Thyroid gland (tissue), 4 donors: ENCODE measurements at regions not wholly inside any gene's neighbourhood (a gene's known extent, or its start where the extent isn't known, plus 50 kb on each side); places are given as distances from the start of the nearest gene placed in this dataset.

ENCODE experiments used
- DNase-seq, 2 donors: peaks; one replicate each; pipeline ENCODE4 v3.0.0-alpha.2; 2019
- H3K27ac ChIP-seq, 3 donors: fragments of 200-600 bp; sonication (generic); 1 replicate in 2 of 3; 2 replicates in 1 of 3; pipeline ENCODE4 v1.5.1; 2016 to 2019; ENCODE audit warnings: mild to moderate bottlenecking in 1 of 3, moderate library complexity in 1 of 3
- H3K27me3 ChIP-seq: fragments of 200-600 bp; sonication (generic); one replicate; pipeline ENCODE4 v1.5.1; 2019
- H3K36me3 ChIP-seq, 2 donors: fragments of 200-600 bp; sonication (generic); one replicate each; pipeline ENCODE4 v1.5.1; 2016 to 2019
- H3K4me1 ChIP-seq, 2 donors: fragments of 200-600 bp; sonication (generic); one replicate each; pipeline ENCODE4 v1.5.1; 2017 to 2019
- H3K4me3 ChIP-seq, 3 donors: fragments of 200-600 bp; sonication (generic); replicated peaks in 1 of 3; 1 replicate in 2 of 3; 2 replicates in 1 of 3; pipeline ENCODE4 v1.5.1; 2016; ENCODE audit warnings: mild to moderate bottlenecking in 1 of 3
- H3K9me3 ChIP-seq: fragments of 200-600 bp; sonication (generic); one replicate; pipeline ENCODE4 v1.5.1; 2017
- CTCF ChIP-seq, 6 experiments: fragments of 200-600 bp in 3 of 6; fragments of 450-650 bp in 3 of 6; sonication (generic) in 3 of 6; IDR thresholded peaks; one replicate each; pipeline ENCODE4 v1.5.1; 2016 to 2019; ENCODE audit warnings: antibody characterized with exemption in 6 of 6, mild to moderate bottlenecking in 2 of 6, inconsistent platforms in 1 of 6, moderate library complexity in 1 of 6
- POLR2A ChIP-seq, 2 donors: fragments of 450-650 bp; IDR thresholded peaks; one replicate each; pipeline ENCODE4 v1.6.1; 2017; ENCODE audit warnings: antibody characterized with exemption in 2 of 2, mild to moderate bottlenecking in 2 of 2, moderate library complexity in 1 of 2
- WGBS, 2 donors: methylation state at CpG; one replicate each; pipeline ENCODE4 v1.1.5; 2017; 5-methylcytosine and 5-hydroxymethylcytosine counted together
- intact Hi-C: fragments of 100-400 bp; cut with DNase I; formaldehyde crosslinking; loops from one replicate; pipeline ENCODE4 v1.15.1; 2023

- Histone ChIP-seq H3K4me1 (no peaks in the 10 kb centered on the region), H3K27ac (no peak overlapping the region), H3K9me3 (no peaks in the 10 kb centered on the region), H3K36me3 (no peaks in the 10 kb centered on the region), H3K4me3 (no peak overlapping the region), H3K27me3 (no peaks in the 10 kb centered on the region)
- 90 to 98% methylated on average over 4 of the region's 4 CpGs for WGBS, 2 donors
- no peak for TF ChIP-seq CTCF (IDR thresholded peaks at IDR 0.05)
- no peak for TF ChIP-seq POLR2A (IDR thresholded peaks at IDR 0.05)
- DNase-seq: no peak
- intact Hi-C loops: no loop called here
Observed at GRCh38 chr2:9696731-9697130, 65.9 kb upstream of the YWHAQ start.

DNA sequence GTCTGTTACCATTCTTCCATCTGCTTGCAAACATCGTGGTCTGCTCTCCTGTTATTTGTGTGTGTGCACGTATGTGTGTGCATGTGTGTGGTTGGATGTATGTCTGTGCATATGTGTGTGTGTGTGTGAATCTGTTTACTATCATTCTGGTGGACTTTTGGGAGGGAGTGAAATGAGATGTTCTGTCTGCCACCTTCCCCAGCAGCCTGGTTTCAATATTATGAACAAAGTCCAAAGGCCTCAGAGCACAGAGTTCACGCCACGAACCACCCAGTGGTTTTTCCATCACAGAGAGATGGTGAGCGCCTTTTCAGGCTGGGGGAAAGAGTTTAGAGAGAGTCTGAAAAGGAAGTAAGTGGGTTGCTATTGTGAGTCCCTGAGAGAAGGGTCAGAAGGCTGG is 67.1 kb upstream of the YWHAQ start:
- 82 to 83% methylated on average over 5 of the region's 5 CpGs for WGBS, 2 donors
- H3K27ac ChIP-seq: no peak overlapping the region
- H3K4me3 ChIP-seq: no peak overlapping the region
- no peaks in the 10 kb centered on the region for H3K27me3 ChIP-seq
- intact Hi-C loops: no loop called here
- no peak for DNase-seq
- no peak for TF ChIP-seq CTCF (IDR thresholded peaks at IDR 0.05)
- TF ChIP-seq POLR2A (IDR thresholded peaks at IDR 0.05): no peak
- H3K36me3 ChIP-seq: no peaks in the 10 kb centered on the region
- H3K4me1 ChIP-seq: no peaks in the 10 kb centered on the region
- no peaks in the 10 kb centered on the region for H3K9me3 ChIP-seq

- DNase-seq: no peak
- no peak overlapping the region for H3K27ac ChIP-seq
- 84 to 85% methylated on average over 15 of the region's 15 CpGs for WGBS, 2 donors
- H3K4me1 ChIP-seq: peaks cover 0 to 6% of the 10 kb centered on the region in 2 donors
- TF ChIP-seq CTCF (IDR thresholded peaks at IDR 0.05) (no peak), POLR2A (IDR thresholded peaks at IDR 0.05) (no peak)
- no peak overlapping the region for H3K4me3 ChIP-seq
- no peaks in the 10 kb centered on the region for H3K27me3 ChIP-seq
- H3K36me3 ChIP-seq: no peaks in the 10 kb centered on the region
- intact Hi-C loops: no loop called here
- H3K9me3 ChIP-seq: no peaks in the 10 kb centered on the region
Observed at GRCh38 chr2:9699139-9700108, 68.6 kb upstream of the YWHAQ start.

DNA sequence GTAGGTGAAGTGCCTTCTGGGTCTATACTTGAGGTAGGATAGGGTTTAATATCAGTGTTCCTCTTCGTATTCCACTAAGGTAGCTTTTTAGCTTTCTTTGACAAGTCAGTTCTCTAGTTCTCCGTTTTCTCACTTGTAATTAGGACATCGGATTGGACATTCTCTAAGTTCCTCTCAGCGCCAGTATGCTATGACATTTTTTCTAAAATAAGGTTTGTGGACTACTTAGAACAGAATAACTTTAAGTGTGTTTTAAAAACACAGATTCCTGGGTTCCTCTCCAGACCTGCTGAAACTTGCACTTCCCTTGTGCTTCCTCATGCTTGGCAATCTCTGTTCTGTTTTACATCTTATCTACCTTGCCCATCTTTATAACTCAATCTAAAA is 69.3 kb upstream of the YWHAQ start:
- WGBS, 2 donors: 68 to 73% methylated on average over 4 of the region's 4 CpGs
- Histone ChIP-seq H3K4me1 (peaks cover 0 to 6% of the 10 kb centered on the region in 2 donors), H3K9me3 (no peaks in the 10 kb centered on the region), H3K27me3 (no peaks in the 10 kb centered on the region), H3K36me3 (no peaks in the 10 kb centered on the region), H3K4me3 (no peak overlapping the region), H3K27ac (no peak overlapping the region)
- intact Hi-C loops: no loop called here
- no peak for DNase-seq
- TF ChIP-seq POLR2A (IDR thresholded peaks at IDR 0.05) (no peak), CTCF (IDR thresholded peaks at IDR 0.05) (no peak)

DNA sequence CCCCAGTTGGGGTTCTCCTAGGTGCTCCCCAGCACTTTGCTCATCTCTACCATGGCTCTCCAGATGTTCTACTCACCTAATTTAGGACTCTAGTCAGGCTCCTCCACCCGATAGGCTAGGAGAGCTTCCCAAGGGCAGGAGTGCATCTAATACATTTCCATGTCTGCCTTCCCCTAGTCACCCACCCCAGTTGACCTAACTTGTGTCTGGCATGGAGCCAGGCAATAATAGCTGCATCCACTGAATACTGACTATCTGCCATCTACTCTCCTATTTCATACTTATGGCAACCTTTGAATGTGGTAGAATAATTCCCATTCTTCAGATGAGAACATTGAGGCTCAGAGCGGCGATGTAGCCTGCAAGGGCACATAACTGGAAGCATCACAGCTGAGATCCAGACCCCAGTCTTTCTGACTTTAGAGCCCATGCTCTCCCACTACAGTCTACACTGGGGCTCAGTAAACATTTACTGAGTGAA is 71.8 kb upstream of the YWHAQ start:
- TF ChIP-seq POLR2A (IDR thresholded peaks at IDR 0.05) (no peak), CTCF (IDR thresholded peaks at IDR 0.05) (no peak)

More for the DNA sequence above, 71.8 kb upstream of the YWHAQ start:
- no peaks in the 10 kb centered on the region for H3K9me3 ChIP-seq
- no peak for DNase-seq
- H3K4me3 ChIP-seq: no peak overlapping the region
- H3K4me1 ChIP-seq: peaks cover 0 to 6% of the 10 kb centered on the region in 2 donors
- WGBS, 2 donors: 96 to 97% methylated on average over 3 of the region's 3 CpGs
- H3K36me3 ChIP-seq: no peaks in the 10 kb centered on the region
- no peak overlapping the region for H3K27ac ChIP-seq
- no peaks in the 10 kb centered on the region for H3K27me3 ChIP-seq
- intact Hi-C loops: no loop called here
